HPDE6-E6E7 (cell line): ENCODE measurements at regions not wholly inside any gene's neighbourhood (a gene's known extent, or its start where the extent isn't known, plus 50 kb on each side); places are given as distances from the start of the nearest gene placed in this dataset.

ENCODE experiments used
- DNase-seq: peaks from one replicate; pipeline ENCODE4 v3.0.0; 2011; ENCODE audit warnings: missing footprints; ENCODE audit errors: extremely low spot score

DNA sequence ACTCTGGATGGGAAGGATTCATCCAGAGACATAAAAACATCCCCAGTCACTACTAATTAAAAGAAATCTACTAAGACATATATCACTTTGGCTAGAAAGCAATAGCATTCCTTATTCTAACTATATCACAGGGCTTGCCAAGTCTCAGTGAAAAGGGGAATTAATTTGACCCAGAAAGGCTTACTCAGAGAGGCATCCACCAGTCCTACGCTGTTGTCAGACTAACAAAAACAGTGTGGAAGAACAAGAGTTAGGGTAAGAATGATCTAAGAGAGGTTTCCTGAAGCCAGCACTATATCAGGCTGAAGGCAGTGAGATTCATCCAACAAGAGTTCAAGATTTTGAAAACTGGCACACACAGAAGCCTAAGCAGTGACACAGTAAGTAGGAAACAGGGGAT, 126.1 kb downstream of the GDAP2 start:
- no peak for DNase-seq

DNA sequence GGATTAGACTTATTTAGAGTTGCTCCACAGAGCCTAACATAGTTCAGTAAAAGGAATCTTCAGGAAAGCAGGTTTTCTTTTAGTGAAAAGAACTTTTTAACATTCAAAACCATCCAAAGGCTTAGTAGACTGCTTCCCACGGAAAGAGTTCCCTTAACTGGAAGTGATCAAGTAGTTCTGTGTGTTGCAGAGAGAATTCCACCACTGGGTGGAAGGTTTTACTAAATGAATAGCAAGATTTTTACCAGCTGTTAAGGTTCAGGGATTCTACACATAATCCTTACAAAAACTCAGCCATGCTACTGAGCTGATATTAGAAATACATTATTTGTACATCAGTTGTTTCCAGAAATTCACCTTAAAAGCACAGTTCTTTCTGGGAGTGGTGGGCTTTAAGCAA, 119.7 kb downstream of the GDAP2 start:
- DNase-seq = no peak

GRCh38 chr1:117810553-117810952, 118.9 kb downstream of the GDAP2 start:
- DNase-seq = no peak

GRCh38 chr1:117812869-117813511, 116.4 kb downstream of the GDAP2 start:
- no peak for DNase-seq
